ENCODE measurements at regions not wholly inside any gene's neighbourhood (a gene's known extent, or its start where the extent isn't known, plus 50 kb on each side); places are given as distances from the start of the nearest gene placed in this dataset.

DNA sequence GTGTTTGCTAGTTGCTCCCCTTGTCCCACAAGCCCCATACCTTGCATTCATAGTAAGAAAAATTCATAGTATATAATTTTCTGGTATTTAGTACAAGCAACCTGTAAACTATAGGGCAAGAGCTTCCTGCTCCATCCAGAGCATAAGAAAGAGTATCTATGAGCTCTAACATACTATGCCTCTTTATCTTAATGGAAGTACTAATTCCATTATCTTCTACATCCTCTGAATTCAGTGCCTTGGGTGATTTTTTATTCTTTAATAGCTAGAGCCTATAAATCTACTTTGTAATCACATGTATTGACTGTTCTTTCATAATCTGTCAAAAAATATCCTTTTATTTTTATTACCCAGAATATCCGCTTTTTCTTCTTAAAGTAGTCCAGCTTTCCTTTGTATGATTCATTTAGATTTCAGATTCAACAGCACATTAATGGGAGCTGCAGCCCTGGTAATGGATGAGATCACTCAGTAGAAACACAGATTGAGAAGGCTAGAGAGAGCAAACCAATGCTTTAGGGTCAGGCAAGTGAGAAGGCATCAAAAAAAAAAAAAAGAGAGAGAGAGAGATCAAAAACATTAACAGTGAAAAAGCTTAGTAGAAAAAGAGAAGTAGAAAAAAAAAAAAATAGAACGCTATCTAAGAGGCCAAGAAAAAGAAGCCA lies 511.5 kb upstream of the NAALADL2 start:
- TF ChIP-seq POLR2AphosphoS5 (IDR thresholded peaks at IDR 0.05; ENCODE audit: low read depth, low read length) (no peak), POLR2A (IDR thresholded peaks at IDR 0.05; ENCODE audit: low read depth, low read length) (no peak), TAF1 (IDR thresholded peaks at IDR 0.05; ENCODE audit: borderline replicate concordance, low read depth, low read length) (no peak)

Data from GM12892 (cell line).